HG03045 (cell line): ENCODE measurements at regions not wholly inside any gene's neighbourhood (a gene's known extent, or its start where the extent isn't known, plus 50 kb on each side); places are given as distances from the start of the nearest gene placed in this dataset.
A peak's percentile ranks its signal among the peaks of the same experiment; 100 is the strongest.

Source experiments
- ATAC-seq: cut with Tn5 transposase; IDR thresholded peaks from one replicate; pipeline ENCODE4 v1.9.1; 2021; ENCODE audit warnings: mild to moderate bottlenecking, moderate library complexity; ENCODE audit not compliant: unreplicated experiment

GRCh38 chr11:10641912-10642697 is 51.5 kb downstream of the IRAG1 start:
- ATAC-seq: peak; percentile 9

GRCh38 chr11:10641177-10641911 is 52.2 kb downstream of the IRAG1 start:
- ATAC-seq: peak; percentile 80

- no peak for ATAC-seq
Observed at GRCh38 chr11:10640308-10640707, 53.2 kb downstream of the IRAG1 start.

- ATAC-seq: no peak
Observed at GRCh38 chr11:10639350-10639749, 54.2 kb downstream of the IRAG1 start.

- ATAC-seq: no peak
Observed at GRCh38 chr11:10638316-10638925, 55.1 kb downstream of the IRAG1 start.

GRCh38 chr11:10637731-10638151 is 55.8 kb downstream of the IRAG1 start:
- ATAC-seq: no peak

- ATAC-seq: no peak
Observed at GRCh38 chr11:10634407-10634806, 59.1 kb downstream of the IRAG1 start.

- ATAC-seq: no peak
Observed at GRCh38 chr11:10633261-10633660, 60.3 kb downstream of the IRAG1 start.

- ATAC-seq: no peak
Observed at GRCh38 chr11:10632483-10632882, 61.1 kb downstream of the IRAG1 start.

GRCh38 chr11:10631761-10632160 is 61.8 kb downstream of the IRAG1 start:
- ATAC-seq: no peak

- no peak for ATAC-seq
Observed at GRCh38 chr11:10629411-10630002, 61.0 kb upstream of the LYVE1 start.

GRCh38 chr11:10628508-10629236 is 60.2 kb upstream of the LYVE1 start:
- no peak for ATAC-seq

GRCh38 chr11:10627816-10628215 is 59.4 kb upstream of the LYVE1 start:
- ATAC-seq: no peak

GRCh38 chr11:10627291-10627690 is 58.8 kb upstream of the LYVE1 start:
- ATAC-seq: no peak

GRCh38 chr11:10625982-10626311 is 57.5 kb upstream of the LYVE1 start:
- no peak for ATAC-seq

GRCh38 chr11:10625281-10625981 is 57.0 kb upstream of the LYVE1 start:
- ATAC-seq: no peak

GRCh38 chr11:10623797-10624761 is 55.6 kb upstream of the LYVE1 start:
- ATAC-seq: no peak

- no peak for ATAC-seq
Observed at GRCh38 chr11:10622957-10623791, 54.7 kb upstream of the LYVE1 start.
